HG03432 (cell line): ENCODE measurements at regions not wholly inside any gene's neighbourhood (a gene's known extent, or its start where the extent isn't known, plus 50 kb on each side); places are given as distances from the start of the nearest gene placed in this dataset.

ENCODE experiments used
- ATAC-seq: cut with Tn5 transposase; IDR thresholded peaks from one replicate; pipeline ENCODE4 v1.9.1; 2021; ENCODE audit warnings: mild to moderate bottlenecking, moderate library complexity; ENCODE audit not compliant: unreplicated experiment

DNA sequence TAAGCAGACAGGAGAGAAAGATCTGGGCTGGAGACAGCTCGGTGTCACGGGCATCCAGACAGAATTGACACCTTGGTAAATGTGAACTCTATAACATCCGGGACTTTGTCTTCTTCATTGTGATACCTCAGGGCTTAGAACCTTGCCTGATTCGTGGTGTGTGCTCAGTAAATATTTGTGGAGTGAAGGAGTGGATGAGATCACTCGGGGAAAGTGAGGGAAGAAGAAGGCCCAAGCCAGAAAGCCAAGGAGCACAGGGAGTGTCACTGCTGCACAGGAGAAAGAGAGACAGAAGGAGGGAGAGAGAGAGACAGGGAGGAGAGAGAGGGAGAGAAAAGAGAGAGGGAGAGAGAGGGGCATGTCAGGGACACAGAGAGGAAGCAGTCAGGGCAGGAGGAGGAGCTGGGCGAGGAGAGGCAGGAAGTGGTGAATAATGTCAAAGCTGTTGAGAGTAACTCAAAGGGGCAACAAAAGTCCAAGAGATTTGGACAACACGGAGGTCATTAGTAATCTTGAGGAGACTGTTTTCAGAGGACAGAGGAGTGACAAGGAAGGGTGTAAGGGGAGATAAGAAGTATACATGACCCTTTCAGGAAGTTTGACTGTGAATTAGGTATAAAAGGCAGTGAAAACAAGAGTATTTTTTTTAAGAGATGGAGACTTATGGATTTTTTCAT lies 141.6 kb upstream of the MAX start:
- ATAC-seq = no peak

DNA sequence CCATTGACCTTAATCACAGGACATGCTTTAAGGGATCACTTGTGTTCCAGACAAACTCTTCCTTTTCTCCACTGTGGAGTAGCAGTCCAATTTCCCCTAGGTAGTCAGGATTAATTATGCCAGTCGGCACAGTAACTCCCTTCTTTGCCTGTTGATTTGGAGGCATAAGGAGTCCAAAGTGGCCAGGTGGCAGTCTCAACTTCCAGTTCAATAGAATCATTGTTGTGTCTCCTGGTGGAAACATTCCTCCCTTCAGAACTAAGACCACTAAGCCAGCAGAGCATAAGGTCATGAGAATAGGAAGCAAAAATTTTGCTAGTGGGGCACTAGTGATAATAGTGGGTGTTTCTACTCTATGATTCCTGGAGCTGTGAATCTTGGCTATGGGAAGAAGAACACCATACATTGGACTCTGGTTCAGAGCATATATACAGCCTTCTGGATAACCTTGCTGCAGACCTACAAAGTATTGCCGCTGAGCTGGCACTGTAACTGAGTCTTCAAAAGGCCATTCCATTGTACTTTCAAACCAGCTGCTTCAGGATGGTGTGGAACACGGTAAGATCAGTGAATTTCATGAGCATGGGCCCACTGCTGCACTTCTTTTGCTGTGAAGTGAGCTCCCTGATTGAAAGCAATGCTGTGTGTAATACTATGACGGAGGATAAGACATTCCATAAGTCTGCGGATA lies 147.3 kb upstream of the MAX start:
- ATAC-seq = no peak

DNA sequence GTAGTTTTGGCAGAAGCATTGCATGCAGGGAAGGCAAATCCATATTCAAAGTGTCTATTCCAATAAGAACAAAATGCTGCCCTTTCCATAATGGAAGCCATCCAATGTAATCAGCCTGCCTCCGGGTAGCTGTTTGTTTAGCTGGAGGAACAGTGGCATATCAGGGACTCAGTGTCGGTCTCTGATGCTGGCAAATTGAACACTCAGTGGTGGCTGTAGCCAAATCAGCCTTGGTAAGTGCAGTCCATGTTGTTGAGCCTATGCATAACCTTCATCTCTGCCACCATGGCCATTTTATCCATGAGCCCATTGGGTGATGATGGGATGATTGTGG lies 147.8 kb upstream of the MAX start:
- no peak for ATAC-seq

DNA sequence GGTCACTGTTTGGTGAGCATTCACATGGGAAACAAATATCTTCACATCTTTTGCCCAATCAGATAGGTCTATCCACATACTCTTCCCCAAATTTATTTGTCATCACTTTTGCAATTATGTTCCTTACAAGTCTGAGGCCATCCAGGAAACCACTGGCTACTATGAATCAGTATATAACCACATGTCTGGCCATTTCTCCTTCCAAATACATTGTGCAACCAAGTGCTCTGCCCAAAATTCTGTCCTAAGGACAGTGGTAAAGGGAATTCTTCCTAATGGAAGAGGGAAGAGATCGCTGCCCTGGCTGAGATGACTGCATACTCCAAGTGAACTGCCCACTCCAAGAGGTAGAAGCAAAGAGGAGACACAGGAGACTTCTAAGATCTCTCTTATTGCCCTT lies 148.9 kb upstream of the MAX start:
- no peak for ATAC-seq

DNA sequence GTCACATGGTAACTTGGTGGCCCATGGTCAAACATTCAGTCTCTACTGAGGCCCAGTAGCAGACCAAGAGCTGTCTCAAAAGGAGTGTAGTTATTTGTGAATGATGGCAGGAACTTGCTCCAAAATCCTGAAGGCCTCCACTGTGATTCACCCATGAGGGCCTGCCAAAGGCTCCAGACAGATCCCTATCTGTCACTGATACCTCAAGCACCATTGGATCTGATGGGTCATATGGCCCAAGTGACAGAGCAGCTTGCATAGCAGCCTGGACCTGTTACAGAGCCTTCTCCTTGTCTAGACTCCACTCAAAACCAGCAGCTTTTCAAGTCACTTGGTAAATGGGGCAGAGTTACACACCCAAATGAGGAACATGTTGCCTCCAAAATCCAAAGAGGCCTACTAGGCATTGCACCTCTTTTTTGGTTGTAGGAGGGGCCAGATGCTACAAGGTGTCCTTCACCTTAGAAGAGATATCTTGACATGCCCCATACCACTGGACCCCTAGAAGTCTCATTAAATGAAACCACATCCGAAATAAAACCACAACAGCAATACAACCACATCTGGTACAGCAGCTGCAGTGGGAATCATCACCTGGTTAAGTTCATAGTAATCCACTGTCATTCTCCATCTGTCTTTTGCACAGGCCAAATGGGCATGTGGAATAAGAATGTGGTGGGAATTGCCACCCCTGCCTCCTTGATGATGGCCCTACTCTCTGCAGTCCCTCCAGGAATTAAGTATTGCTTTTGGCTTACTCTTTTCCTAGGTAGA lies 150.4 kb upstream of the MAX start:
- no peak for ATAC-seq

DNA sequence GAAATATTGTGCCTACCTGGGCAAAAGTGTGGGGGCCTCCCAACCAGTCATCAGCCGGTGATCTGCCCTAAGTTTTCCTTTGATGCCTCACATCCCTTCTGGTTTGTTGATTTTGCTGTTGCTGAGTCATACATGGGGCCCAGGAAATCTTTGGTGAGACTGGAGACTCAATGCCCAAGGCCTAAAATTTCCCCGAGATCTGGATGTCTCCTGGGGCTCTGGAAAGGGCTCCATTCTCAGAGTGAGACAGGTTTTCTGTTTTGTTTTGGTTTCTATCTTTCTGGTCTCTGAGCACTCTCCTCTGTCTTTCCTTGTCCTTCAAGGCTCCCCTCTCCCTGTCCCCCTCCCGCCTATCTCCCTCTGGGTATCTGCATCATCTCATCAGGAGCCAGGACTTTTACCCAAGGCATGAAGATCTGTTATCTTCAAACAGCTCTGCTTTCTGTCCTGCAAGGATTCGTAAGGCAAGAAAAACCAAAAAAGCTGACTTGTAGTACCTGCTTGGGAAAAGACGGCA lies 152.8 kb upstream of the MAX start:
- no peak for ATAC-seq

DNA sequence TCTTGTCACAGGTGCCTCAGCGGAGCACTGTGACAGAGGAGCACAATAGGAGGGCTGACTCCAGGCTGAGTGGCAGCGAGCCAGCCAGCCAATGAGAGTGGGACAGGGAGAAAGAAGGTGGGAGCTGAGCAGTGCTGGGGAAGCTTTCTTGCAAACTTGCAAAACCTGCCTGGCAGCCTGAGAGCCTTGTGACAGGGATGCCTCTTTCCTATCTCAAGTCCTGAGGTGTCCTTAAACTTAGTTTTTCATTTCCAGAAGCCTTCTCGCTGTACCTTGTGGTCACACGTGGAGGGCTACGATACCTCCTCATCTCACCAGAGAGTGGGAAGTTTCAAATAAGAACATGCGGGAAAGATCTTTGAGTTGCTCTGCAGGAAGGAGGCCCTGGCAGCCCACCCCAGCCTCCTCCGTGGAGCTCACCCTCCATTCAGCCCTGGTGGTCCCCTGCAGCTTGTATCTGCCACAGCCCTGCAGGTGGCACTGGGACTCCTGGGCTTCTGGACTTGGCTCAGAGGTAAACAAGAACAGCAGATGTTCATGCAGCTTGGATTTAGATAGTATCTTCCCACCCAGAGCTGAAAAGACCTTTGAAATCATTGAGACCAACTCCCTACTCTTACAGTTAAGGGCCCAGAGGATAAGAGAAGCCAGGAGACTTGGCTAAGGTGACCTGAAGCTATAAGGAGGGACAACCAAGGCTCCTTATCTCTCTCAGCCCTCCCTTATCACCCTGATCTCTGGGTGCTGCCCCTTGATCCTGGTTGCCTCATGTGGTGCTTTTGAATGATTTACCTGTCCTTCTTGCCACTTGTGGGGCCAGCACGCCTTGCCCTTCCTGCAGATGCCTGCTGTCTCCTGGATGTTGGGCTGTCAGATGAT lies 153.5 kb upstream of the MAX start:
- ATAC-seq = no peak

DNA sequence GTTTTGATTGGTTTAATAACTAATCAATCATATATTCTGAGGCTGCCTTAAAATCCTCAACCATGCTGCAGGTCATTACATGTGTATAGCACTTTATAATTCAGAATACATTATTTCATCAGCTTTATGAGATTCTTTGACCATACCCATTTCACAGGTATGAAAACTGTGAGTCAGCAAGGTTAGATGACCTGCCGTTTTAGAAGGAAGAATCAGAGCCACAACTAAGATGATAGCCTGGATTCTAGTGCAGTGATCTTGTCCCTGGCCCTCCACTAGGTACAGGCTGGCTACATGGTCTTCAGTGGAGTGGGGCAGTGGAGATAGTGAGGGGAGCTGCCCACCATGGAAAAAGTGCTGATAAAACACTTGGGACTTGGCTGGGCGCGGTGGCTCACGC lies 154.4 kb upstream of the MAX start:
- no peak for ATAC-seq

DNA sequence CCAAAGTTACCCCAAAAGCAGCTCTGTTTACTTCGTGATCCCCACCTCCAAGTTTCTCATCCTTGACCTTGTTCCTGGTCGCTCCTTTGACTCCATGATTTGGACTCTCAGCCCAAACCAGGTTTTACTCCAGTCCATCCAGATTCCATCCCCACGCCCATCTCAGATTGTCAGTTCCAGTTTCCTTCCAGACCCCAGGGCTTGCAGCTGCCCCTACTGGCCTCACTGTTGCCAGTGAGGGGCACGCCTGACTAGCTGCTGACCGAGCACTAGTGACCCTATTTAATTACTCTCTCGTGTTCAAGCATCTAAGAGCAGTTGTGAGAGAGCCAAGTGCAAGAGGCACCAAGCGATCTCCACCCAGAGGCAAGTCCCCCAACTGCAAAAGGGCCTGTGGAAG lies 155.1 kb upstream of the FUT8 start:
- no peak for ATAC-seq

DNA sequence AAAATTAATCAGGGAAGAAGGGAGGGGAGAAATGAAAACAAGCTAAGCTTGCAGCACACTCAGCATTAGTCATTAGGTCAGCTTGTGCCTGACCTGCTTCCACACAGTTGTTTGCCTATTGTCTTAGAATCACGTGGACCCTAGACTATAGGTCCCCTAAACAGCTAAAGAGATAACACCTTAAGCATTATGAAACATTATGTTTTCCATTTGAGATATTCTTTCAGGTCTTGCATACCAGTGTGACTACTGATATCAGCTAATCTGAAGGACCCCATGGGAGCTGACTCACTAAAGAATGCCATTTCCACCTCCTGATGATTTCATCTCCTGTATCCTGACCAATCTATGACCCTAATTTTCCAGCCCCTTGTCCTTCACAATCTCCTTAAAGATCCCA lies 154.1 kb upstream of the FUT8 start:
- no peak for ATAC-seq

DNA sequence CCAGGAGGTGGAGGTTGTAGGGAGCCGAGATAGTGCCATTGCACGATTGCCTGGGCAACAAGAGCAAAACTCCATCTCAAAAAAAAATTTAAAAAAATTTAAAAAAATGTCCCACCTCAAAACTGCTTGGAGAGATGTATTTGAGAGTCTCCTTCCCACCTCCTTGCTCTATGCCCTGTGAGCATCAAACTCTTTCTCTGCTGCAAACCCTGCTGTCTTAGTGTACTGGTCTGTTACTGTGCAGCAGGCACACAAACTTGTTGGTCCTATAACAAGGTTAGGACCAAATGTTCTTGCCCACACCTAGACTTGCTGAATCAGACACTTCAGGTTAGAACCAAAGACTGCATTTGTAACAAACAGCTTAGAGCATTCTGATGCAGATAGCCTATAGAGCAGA lies 153.5 kb upstream of the FUT8 start:
- ATAC-seq = no peak

DNA sequence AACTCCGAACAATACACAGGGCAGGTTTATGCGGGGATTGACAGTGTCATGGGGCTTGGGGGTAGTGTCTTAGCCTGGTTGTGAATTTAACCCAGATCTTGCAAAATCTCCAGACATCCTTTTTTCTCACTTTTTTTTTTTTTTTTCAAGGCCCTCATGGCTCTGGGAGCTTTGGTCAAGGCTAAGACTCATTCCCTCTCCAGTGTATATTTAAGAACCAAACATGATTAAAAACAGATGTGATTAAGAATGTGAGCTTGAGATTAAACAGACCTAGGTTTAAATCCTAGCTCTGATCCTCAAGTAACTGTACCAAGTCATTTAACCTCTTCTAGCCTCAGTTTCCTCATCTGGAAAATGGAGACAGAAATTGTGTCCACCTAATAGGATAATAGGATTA lies 151.7 kb upstream of the FUT8 start:
- no peak for ATAC-seq

DNA sequence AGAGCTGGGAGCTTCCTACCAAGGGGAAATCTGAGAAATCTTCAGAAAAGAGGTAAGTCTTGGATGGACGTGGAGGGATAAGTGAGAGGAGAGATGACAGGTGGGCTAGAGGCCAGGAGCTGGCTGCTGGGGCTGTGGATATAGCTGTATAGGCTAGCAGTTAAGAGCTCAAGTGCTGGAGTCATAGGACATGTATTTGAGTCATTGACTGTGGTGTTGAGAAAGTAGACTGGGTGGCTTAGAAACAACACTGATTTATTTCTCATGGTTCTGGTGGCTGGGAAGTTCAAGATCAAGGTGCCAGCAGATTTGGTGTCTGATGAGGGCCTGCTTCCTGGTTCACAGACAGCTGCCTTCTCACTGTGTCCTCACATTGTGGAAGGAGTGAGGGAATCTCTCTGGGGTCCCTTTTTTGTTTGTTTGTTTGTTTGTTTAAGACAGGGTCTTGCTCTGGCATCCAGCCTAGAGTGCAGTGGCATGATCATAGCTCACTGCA lies 151.1 kb upstream of the FUT8 start:
- ATAC-seq = no peak

DNA sequence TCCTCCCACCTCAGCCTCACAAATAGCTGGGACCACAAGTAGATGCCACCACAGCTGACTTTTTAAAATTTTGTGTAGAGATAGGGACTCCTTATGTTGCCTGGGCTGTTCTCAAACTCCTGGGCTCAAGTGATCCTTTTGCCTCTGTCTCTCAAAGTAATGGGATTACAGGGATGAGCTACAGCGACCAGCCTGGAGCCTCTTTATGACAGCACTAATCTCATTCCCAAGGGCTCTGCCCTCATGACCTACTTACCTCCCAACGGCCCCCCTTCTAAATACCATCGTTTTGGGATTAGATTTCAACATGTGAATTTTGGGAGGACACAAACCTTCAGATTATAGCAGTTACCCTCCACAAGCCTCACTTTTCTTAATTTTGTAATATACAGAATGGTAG lies 150.6 kb upstream of the FUT8 start:
- no peak for ATAC-seq

DNA sequence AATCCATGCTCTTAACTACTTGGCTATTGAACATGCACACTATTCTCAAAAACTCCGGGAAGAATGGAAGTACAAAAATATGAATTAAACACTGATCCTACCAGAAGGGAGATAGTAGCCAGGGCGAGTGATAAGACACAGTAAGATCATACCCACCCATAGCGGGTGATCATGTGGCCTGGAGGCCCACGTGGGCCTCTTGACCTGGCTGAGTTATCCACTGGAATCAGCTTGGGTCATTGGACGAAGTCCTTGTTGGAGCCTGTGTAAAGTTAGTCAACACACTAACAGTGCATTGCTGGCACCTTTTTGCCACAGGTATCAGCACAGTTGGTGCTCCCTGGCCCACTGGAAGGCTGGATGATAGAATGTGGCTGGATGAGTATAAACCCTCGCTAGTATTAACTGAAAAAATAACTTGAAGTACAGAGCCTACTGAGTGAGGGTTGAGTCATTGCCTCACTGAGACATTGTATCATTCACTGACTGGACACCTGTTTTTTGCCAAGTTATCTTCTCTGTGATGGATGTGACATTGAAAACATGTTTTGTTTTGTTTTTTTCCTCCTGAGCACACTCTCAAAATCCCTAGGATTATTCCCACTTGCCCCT lies 149.2 kb upstream of the FUT8 start:
- no peak for ATAC-seq

DNA sequence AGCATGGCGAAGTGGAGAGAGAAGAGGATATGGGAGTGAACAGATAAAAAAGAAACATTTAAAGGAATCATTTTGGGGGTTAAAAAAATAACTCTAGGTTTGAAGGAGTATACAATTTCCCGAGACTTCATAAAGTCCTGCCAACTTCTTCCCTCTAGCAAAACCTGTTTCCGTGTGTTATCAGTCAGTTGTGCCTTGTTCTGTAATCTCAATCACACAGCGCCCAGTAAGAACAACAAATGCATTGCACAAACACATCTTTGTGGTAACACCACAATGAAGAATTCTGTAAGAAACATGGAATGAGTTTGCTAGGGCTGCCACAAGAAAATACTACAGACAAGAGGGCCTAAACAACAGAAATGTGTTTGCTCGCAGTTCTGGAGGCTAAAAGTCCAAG lies 144.7 kb upstream of the FUT8 start:
- no peak for ATAC-seq

DNA sequence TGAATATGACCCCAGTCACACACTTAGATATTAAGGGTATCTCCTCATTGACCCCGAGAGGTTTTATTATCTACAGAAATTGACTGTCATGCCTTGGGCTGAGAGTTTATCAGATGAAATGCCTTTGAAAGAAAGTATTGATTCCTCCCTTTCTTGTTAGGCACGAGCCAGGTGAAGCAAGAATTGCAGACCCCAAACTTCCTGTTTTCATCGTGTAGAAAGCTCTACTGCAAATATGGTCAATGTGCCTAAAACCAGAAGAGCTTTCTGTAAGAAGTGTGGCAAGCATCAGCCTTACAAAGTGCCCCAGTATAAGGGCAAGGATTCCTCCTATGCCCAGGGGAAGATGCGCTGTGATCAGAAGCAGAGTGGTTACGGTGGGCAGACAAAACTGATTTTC lies 143.9 kb upstream of the FUT8 start:
- ATAC-seq = no peak

DNA sequence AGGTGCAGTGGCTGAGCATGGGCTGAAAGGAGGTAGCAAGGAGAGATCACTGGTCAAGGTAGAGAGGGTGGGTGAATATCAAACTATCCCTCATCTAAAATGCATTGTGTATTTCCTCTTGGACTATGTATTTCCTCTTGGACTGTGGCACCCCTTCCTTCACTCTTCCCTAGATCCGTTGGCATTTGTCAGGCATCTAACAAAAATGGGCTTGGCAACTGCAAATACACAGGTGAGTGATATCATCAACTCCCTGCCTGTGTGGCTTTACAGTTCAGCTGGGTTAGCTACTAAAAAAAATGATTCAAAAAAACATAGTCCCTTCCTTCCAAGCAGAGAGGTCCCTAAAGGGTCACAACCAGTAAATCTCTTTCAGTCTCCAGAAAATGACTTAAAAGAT lies 142.8 kb upstream of the FUT8 start:
- ATAC-seq = no peak

DNA sequence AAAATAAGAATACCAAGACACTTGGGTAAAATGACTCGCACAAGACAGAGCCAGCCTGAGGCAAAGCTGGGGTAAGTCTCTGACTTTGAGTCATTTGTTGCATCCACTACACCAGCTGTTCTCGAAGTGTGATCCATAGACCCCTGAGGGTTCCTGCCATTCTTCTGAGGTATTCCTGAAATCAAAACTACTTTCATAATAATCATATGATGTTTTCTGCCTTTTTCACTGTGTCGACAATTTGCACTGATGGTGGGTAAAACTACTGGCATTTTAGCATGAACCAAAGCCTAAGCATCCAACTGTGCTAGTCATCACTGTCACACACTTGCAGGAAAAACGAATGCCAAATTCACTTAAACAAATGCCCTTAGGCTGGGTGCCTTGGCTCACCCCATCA lies 135.5 kb upstream of the FUT8 start:
- ATAC-seq = no peak

DNA sequence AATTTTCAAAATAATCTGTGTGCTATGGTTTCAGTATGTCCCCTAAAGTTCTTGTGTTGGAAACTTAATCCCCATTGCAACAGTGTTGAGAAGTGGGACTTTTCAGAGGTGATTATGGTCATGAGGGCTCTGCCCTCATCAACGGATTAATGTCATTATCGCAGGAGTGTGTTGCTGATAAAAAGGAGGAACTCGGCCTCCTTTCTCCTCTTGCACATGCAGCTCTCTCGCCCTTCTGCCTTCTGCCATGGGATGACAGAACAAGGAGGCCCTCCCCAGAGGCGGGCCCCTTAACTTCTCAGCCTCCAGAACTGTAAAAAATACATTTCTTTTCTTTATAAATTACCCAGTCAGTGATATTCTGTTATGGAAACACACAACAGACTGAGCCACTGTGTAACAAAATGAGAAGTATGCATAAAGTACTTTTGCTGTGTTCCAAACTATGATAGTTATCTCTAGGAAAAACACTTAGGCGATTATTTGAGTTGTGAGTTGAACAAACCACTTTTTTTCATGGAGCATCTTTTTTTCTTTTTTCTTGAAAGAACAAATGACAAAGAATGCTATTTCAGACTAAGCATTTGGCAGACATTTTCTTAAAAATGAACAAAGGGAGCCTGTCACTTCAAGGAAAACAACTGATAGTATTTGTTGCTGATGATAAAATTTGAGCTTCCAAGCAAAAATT lies 134.8 kb upstream of the FUT8 start:
- ATAC-seq = no peak
